ENCODE measurements at regions not wholly inside any gene's neighbourhood (a gene's known extent, or its start where the extent isn't known, plus 50 kb on each side); places are given as distances from the start of the nearest gene placed in this dataset.

DNA sequence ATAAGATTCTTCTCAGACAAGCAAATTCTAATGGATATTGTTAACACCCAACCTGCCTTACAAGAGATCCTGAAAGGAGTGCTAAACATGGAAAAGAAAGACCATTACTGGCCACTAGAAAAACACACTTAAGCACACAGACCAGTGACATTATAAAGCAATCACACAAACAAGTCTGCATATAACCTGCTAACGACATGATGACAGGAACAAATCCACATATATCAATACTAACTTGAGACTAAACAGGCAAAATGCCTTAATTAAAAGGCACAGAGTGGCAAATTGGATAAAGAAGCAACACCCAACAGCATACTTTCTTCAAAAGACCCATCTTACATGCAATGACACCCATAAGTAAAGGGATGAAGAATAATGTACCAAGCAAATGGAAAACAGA lies 100.5 kb upstream of the PCDH18 start:
- DNase-seq (ENCODE audit: low spot score) = no peak

DNA sequence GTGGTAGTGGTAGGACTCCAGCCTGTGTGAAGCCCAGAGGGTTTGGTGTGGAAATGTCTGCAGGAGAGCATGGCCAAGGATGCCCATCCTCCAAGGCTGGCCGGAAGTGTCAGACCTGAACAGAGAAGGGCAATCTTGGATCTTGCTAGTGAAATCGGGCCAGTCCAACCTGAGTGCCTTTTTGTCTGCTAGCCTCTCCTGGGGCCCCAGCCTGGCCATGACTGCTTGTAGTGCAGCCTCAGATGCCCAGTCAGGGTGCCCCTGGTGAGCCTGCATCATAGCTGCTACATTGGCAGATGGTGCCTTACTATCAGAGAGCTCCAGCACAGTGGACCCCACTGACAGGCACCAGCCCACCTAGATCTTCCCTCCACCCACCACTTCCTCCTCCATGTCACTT lies 99.3 kb upstream of the PCDH18 start:
- DNase-seq (ENCODE audit: low spot score) = no peak

DNA sequence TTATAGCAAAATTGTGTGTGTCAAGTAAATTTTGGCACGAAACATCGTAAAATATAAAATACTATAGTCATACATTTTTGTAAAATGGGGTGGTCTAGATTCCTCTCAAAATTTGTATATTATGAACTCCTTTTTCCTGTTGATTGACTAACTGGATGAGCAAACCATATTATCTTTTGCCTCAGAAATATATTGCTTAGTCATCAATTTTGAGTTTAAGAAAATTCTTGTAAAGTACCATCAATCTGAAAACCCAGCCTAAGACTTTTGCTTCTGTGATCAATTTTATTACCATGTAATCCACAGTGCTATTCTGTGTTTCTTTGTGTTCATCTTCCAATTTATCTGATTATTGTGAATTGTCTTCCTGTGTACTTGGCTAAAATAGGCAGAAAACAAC lies 98.0 kb upstream of the PCDH18 start:
- DNase-seq (ENCODE audit: low spot score) = no peak

DNA sequence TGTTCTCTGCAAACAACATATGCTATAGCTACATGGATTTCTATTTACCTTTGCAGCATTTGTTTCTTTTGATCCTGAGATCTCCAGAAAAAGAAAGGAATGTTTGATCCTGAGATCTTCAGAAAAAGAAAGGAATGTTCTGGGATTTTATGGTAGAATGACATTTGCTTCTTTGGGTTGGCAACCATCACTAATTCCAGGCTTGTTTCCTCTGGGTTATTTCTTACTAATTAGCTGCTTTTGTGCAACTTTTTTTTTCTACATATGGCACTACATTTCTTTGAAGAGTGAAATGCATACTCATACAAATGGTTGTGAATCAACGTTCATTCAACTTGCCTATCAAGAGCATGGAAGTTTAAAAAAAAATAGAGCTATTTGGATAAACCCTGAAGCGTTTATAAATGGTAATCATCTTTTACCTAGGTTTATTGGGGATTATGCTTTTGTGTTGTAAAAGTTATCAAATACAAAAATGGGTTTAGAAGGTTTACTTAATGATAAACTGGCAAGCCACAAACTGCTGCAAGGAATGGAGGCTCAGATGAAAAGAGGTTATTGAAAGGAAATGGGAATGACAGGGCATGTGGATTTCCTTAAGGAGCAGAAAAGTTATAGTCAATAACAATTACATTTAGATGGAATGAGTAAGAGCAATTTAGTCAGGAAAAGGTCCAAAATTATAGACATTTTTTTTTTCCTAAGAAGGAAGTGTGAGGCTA lies 95.6 kb upstream of the PCDH18 start:
- no peak for DNase-seq (ENCODE audit: low spot score)

DNA sequence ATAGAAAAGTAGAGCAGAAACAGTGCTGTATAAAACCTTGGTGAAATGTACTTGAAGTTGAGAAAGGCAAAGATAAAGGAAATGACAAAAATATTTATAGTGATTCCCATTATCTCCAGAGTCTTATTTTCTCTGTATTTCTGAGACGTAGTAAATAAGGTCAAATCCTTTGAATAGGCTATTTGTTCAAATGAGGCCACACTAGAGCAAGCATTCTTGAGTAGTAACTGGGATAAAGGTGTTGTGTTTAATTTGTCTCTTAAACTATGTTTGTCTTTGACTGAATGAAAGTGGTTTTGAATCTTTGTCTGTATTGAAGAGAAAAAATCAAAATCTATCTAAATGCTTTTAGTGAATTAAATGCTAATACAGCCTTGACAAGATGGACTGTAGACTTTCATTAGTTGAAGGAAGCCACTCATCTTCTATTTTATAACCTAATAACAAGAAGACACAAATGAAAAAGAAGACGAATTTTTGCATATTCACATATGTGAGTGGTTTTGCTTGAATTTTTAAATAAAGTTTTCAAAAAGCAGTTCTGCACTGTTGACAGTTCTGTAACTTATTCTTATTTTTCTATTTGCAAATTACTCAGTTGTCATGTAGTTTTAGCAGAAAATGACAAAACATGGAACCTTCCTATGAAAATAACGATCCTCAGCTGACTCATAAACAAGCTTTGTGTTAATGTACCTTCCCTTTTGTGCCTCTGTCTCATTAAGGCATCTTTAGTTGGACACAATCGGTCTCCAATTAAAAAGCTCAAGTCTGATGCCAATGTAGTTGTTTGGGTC lies 94.8 kb upstream of the PCDH18 start:
- no peak for DNase-seq (ENCODE audit: low spot score)

DNA sequence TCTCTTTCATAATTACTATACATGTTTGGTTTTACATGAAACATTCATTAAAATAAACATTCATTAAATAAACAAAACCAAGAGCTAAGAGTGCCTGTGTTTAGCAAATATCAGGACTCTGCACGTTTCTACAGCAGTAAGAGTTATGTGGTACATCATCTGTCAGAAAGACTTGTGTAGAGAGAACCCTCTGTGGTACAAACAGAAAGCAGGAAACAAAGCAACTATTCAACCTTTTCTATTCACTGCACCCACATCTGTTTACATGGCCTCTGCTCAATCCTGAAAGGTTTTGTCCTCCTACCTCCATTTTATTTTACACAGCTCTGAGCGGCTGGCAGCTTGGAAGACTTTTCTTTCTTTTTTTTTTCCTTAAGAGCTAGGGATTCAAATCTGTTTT lies 90.7 kb upstream of the PCDH18 start:
- no peak for DNase-seq (ENCODE audit: low spot score)

DNA sequence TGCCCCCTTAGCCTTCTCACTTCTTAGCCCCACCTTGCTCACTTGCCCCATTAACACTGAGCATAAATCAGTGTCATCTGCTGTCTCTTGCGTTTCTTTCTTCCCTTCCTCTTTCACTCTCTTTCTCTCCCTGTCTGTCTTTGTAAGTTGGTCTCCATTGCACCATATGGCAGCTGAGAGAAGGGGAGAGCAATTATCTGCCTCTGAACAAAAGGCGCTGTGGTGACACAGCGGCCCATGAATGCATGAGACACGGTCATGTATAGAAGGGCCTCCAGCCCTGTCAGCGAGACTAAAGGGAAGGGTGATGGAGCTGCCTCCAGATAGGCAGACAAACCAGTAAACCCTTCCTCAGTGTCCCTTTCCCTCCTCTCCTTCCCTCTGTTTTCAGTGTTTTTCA lies 88.8 kb upstream of the PCDH18 start:
- DNase-seq (ENCODE audit: low spot score) = no peak

DNA sequence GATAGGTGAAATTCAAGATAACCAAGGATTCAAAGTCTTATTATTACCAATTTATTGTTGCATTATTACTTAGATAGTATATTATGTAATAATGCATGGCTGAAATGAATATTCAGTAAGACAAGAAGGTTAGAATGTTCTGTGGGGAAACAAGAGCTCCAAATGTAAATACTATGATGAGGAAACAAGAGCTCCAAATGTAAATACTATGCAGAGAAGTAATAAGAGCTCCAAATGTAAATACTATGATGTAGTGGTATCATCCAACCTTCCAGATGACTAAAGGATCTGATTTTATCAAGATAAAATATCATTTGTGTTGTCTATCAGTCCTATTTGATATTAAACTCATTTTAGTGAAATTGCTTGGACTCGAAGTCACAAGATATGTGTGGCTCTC lies 82.2 kb upstream of the PCDH18 start:
- DNase-seq (ENCODE audit: low spot score) = no peak

DNA sequence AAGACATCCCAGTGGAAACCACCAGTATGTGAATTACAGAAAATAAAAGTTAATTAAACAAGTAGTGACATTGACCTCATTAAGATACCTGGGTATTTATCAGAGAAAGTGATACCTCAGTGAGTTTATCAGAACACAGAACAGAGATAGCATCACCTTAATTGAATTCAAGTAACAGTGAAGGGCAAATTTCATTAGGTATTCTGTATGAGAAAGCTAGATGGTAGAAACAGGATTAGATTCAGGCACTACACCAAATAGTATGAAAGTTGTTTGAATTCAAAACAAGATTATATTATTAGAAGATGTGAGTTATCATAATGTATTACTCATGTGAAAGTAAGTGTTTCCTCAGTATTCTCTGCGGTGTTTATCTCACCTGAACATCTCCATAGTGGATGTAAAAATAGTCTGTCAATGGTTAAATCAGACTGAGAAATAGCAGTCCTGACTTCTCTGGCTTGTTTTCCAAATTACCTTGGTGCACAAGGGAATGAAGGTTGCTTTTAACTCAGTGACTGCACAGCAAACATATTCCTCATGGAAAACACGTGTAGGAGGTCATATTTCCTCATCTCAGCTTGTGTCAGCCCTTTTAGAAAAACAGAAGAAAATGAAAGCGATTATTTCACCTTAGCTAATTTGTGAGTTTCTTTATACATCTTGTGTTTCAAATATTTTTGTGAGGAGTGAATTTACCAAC lies 79.9 kb upstream of the PCDH18 start:
- no peak for DNase-seq (ENCODE audit: low spot score)

DNA sequence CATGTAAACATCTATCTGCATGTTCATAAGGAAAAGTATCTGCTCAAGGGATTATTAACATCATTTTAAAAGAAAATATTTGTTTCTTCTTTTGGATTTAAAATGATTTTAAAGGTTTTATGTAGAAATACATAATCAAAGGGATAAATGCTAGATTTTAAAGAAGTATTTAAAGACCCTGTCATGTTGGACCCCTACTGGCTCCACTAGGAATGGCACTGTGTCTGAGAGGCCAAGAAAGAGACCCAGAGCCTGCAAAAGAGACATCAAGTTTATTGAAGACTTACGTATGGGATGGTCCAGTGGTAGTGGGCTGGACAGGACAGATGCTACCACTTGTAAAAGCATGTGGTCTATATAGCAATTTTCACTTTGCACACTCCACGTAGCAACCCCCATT lies 78.7 kb upstream of the PCDH18 start:
- peak; percentile 39 for DNase-seq (ENCODE audit: low spot score)

DNA sequence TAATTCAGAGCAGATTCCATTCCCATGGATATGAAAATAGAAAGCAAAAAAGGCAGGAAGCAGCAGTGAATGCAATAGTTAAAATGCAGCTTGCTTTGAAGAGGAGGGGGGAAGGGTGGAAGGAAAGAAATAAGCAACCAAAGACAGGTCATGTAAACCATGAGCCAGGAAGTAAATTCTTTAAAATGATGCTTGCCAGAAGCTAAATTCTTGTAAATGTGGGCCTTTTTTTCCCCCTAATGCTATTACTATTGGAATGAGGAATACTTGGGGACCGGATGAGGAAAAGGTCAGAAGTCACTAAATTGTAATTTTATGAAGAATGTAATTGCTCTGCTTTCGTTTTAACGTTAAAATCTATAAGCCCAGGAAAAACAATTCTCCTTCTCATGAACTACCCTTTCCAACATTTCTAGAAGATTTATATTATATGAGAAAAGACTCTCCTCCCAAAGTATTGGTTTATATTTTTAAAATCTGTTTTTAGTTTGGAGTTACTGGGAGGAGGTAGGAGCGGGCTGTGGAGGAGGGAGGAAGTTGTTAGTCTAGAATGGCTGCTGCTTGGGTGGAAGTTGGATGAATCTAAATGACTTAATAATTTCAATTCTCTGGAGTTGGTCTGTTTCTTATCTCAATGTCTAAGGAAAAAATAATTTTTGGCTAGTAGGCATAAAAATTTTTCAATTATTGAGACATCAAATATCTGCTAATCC lies 77.6 kb upstream of the PCDH18 start:
- DNase-seq (ENCODE audit: low spot score) = no peak

DNA sequence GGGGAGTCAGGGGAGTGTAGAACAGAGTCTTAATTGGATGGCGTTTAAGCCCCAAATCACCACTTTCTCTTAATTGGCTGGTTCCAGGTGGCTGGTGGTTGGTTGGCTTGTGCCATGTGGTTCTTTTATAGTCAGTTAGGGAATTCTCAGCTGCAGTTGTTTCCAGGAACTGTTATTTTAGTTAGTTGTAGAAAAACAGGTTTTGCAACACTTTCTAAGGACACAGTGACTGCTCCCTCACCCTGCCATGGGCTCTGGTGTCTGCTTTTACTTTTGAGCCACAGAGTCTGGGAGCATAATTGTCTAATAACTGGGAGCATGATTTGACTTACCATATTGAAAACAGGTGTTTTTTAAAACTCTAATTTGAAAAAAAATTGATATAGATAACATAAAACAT lies 75.8 kb upstream of the PCDH18 start:
- DNase-seq (ENCODE audit: low spot score) = no peak

DNA sequence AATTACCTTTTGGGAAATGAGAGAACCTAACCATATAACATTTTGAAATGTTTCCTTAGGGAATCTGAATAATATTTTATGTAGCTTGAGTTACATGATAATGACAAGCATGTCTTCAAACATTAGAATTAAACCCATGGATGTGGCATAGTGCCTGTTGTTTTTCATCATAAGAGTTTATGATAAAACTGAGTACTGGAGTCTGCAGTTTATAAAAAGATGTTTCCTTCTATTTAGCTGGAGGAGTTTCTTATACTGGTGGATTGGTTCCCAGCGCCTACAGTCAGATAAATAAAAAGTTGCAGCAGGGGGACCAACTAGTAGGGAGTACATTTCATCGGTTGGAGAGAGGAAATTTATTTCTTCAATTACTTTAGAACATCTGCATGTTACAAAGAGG lies 70.1 kb upstream of the PCDH18 start:
- DNase-seq (ENCODE audit: low spot score) = no peak

DNA sequence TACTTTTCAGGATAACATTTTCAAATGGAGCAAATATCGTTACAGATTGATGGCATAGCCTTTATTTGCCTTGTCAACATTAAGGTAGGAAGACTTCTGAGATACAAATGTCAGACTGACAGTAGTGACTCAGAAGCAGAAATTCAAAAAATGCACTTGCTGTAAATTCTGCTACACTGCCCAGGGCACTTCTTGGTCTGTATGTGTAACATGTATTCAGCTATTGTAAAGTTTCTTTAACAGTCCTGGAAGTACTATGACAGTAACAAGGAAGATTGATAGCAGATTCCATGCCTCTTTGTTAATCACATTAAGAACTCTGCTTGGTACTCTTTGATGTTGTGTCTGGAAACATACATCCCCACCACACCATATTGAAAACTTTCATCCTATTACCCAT lies 69.6 kb upstream of the PCDH18 start:
- no peak for DNase-seq (ENCODE audit: low spot score)

DNA sequence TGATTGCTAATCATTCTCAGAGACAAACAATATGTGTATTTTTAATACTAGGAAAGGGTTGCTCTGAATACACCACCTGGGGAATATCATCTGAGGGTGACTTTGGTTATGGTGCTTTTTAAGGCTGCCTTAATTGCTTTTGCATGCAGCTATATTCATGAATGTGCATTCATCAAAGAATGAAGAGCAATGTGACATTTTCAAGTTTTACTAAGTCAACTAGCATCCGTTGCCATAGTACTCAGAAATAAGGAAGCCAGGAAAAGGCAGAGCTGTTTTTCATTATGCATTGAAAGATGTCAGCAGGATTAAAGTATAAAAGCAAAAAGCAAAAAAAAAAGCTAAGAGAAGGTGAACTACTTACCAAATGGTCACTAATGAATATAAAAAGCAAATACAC lies 67.4 kb upstream of the PCDH18 start:
- DNase-seq (ENCODE audit: low spot score) = no peak

DNA sequence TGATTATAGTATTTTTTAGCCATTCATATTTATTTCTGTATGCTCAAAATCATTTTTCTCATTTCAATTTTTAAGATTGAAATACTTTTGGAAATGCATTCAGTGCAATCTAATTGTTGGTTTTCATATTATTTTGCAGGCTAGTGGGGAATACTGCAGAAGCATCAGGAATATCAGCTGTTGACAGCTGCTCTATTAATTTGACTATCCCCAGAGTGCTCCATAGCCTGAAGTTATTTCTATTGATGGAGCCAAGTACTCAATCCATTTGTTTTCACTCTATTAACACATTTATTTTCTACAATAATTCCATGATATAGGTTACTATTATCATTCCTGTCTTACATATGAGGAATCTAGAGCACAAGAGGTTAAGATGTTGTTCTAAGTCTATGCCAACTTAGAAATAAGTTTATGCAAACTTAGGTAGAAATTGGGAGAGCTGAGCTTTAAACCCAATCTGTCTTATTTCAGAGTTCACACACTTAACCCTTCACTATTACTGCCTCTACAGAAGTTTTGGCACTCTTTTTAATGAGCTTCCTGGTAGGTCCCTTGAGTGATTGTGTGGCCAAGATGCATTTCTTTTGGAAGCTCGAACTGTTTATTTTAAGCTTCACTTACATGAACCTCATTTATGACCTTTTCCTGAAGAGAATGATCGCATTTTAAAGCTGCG lies 65.6 kb upstream of the PCDH18 start:
- no peak for DNase-seq (ENCODE audit: low spot score)

DNA sequence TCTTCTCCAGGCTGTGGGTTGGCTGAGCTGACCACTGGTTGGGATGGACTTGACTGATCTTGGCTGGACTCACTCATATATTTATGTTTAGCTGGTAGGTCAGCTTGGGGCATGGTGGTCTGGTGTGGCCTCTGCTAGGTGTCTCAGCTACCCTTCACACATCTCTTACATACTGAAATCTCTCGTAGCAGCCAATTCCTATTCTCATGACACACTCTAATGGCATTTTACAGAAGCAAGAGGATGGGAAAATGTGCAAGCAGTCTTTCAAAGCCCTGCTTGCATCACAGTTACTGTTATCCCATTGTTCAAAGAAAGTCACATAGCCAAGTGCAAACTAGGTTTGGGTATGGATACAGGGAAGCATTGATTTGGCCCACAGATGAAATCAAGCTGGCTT lies 55.5 kb upstream of the PCDH18 start:
- no peak for DNase-seq (ENCODE audit: low spot score)

DNA sequence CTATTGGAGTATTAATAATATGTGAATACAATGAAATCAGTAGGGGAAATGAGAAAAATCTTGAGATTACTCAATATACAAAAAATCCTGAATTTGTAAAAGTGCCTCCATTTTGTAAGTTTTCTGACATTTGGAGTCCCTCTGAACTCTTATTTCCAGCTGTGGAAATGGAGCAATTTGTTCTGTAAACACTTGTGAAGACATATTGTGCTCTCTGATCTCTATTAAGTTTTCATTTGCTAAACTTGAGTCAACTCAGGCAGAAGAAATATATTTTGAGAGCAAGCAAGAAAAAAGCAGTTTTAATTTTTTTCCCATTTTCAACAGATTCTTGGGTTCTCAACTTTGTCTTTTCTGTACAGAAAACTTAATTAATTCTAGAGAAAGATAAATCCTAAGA lies 51.4 kb upstream of the PCDH18 start:
- DNase-seq (ENCODE audit: low spot score) = no peak

Data from D341Med (cell line).